ENCODE measurements at regions not wholly inside any gene's neighbourhood (a gene's known extent, or its start where the extent isn't known, plus 50 kb on each side); places are given as distances from the start of the nearest gene placed in this dataset.

DNA sequence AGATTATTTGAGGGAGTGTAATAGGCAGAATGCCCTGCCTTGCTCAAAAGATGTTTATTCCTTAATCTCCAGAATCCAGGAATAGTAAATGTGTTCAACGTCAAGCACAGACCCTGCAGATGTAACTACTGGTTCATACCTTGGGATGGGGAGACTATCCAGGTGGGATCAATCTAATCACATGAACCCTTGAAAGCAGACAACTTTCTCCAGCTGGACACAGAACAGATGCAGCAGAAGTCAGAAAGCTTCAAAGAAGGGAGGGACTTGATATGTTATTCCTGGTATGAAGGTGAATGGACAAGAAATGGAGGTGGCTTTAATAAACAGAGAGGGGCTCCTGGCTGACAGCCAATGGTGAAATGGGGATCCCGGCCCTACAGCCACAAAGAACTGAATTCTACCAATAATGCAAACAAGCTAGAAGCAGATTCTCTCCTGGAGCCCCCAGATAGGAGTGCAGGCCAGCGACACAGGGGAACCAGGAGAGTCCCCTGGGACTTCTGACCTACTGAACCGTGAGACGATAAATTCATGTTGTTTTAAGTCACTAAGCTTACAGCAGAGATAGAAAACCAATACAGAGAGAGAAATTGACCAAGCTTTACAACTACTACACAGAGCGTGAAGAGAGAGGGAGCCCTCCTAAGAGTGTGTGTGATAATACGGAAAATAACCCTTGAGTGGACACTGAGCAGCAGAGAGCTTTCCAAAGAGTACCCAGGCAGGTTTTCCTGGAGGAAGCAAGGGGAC lies 133.5 kb upstream of the TMEM132C start:
- no peaks in the 10 kb centered on the region for H3K27me3 ChIP-seq (replicated peaks; ENCODE audit: control insufficient read depth, insufficient read depth, low read length)
- no peaks in the 10 kb centered on the region for H3K36me3 ChIP-seq (ENCODE audit: control insufficient read depth, insufficient read depth, low read length)
- no peak for DNase-seq (ENCODE audit: extremely low read depth, insufficient read length)
- TF ChIP-seq, protein P1, sequence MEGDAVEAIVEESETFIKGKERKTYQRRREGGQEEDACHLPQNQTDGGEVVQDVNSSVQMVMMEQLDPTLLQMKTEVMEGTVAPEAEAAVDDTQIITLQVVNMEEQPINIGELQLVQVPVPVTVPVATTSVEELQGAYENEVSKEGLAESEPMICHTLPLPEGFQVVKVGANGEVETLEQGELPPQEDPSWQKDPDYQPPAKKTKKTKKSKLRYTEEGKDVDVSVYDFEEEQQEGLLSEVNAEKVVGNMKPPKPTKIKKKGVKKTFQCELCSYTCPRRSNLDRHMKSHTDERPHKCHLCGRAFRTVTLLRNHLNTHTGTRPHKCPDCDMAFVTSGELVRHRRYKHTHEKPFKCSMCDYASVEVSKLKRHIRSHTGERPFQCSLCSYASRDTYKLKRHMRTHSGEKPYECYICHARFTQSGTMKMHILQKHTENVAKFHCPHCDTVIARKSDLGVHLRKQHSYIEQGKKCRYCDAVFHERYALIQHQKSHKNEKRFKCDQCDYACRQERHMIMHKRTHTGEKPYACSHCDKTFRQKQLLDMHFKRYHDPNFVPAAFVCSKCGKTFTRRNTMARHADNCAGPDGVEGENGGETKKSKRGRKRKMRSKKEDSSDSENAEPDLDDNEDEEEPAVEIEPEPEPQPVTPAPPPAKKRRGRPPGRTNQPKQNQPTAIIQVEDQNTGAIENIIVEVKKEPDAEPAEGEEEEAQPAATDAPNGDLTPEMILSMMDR (IDR thresholded peaks at IDR 0.05; ENCODE audit: insufficient read depth, low read length, poor library complexity, severe bottlenecking) = no peak
- no peak overlapping the region for H3K4me3 ChIP-seq (replicated peaks; ENCODE audit: low read depth, low read length)

- H3K4me3 ChIP-seq (replicated peaks; ENCODE audit: low read depth, low read length) = no peak overlapping the region
- H3K27me3 ChIP-seq (replicated peaks; ENCODE audit: control insufficient read depth, insufficient read depth, low read length) = no peaks in the 10 kb centered on the region
- TF ChIP-seq, protein P1 (IDR thresholded peaks at IDR 0.05; ENCODE audit: insufficient read depth, low read length, poor library complexity, severe bottlenecking) = no peak
- no peak for DNase-seq (ENCODE audit: extremely low read depth, insufficient read length)
- no peaks in the 10 kb centered on the region for H3K36me3 ChIP-seq (ENCODE audit: control insufficient read depth, insufficient read depth, low read length)
These were observed 129.8 kb upstream of the TMEM132C start for GRCh38 chr12:128137140-128137539.

- H3K4me3 ChIP-seq (replicated peaks; ENCODE audit: low read depth, low read length) = no peak overlapping the region
- H3K36me3 ChIP-seq (ENCODE audit: control insufficient read depth, insufficient read depth, low read length) = no peaks in the 10 kb centered on the region
- TF ChIP-seq, protein P1 (IDR thresholded peaks at IDR 0.05; ENCODE audit: insufficient read depth, low read length, poor library complexity, severe bottlenecking) = no peak
- no peak for DNase-seq (ENCODE audit: extremely low read depth, insufficient read length)
- no peaks in the 10 kb centered on the region for H3K27me3 ChIP-seq (replicated peaks; ENCODE audit: control insufficient read depth, insufficient read depth, low read length)
These were observed 128.8 kb upstream of the TMEM132C start for GRCh38 chr12:128138125-128138524.

DNA sequence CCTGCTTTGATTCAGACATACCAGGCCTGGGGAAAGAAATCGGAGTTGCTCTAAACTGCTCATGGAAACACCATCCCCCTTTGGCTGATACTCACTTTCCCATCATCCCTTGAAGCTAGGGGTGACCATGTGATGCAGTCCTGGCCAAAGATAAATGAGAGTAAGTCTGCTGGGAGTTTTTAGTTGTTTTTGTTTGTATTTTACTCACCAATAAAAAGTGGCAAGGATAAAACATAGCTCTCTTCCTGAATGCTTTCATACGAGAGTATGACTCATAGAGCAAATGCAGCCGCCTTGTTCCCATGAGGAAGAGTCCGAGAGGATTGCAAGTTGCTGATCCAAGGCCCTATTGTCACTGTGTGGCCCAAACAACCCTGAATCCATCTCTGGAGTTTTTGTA lies 126.4 kb upstream of the TMEM132C start:
- Histone ChIP-seq H3K4me3 (replicated peaks; ENCODE audit: low read depth, low read length) (no peak overlapping the region), H3K27me3 (replicated peaks; ENCODE audit: control insufficient read depth, insufficient read depth, low read length) (no peaks in the 10 kb centered on the region), H3K36me3 (ENCODE audit: control insufficient read depth, insufficient read depth, low read length) (no peaks in the 10 kb centered on the region)
- no peak for DNase-seq (ENCODE audit: extremely low read depth, insufficient read length)
- TF ChIP-seq, protein P1 (IDR thresholded peaks at IDR 0.05; ENCODE audit: insufficient read depth, low read length, poor library complexity, severe bottlenecking) = no peak

- TF ChIP-seq, protein P1 (IDR thresholded peaks at IDR 0.05; ENCODE audit: insufficient read depth, low read length, poor library complexity, severe bottlenecking) = no peak
- no peak overlapping the region for H3K4me3 ChIP-seq (replicated peaks; ENCODE audit: low read depth, low read length)
These were observed 116.0 kb upstream of the TMEM132C start for GRCh38 chr12:128150961-128151360.

More at GRCh38 chr12:128150961-128151360, 116.0 kb upstream of the TMEM132C start:
- no peak for DNase-seq (ENCODE audit: extremely low read depth, insufficient read length)
- Histone ChIP-seq H3K27me3 (replicated peaks; ENCODE audit: control insufficient read depth, insufficient read depth, low read length) (no peaks in the 10 kb centered on the region), H3K36me3 (ENCODE audit: control insufficient read depth, insufficient read depth, low read length) (no peaks in the 10 kb centered on the region)

Measured in GM06990 (cell line).